ENCODE measurements at regions not wholly inside any gene's neighbourhood (a gene's known extent, or its start where the extent isn't known, plus 50 kb on each side); places are given as distances from the start of the nearest gene placed in this dataset.

- DNase-seq (ENCODE audit: extremely low read depth in 1 of 2, low read depth in 1 of 2) = no peak
Measured at GRCh38 chr4:13892739-13893105, 265.2 kb upstream of the BOD1L1 start.

GRCh38 chr4:13893211-13893610 lies 265.7 kb upstream of the BOD1L1 start:
- no peak for DNase-seq (ENCODE audit: extremely low read depth in 1 of 2, low read depth in 1 of 2)

GRCh38 chr4:13893987-13894386 lies 266.5 kb upstream of the BOD1L1 start:
- DNase-seq (ENCODE audit: extremely low read depth in 1 of 2, low read depth in 1 of 2) = no peak

- DNase-seq (ENCODE audit: extremely low read depth in 1 of 2, low read depth in 1 of 2) = no peak
Measured at GRCh38 chr4:13900780-13901179, 273.3 kb upstream of the BOD1L1 start.

- no peak for DNase-seq (ENCODE audit: extremely low read depth in 1 of 2, low read depth in 1 of 2)
Measured at GRCh38 chr4:13902146-13902545, 274.6 kb upstream of the BOD1L1 start.

- no peak for DNase-seq (ENCODE audit: extremely low read depth in 1 of 2, low read depth in 1 of 2)
Measured at GRCh38 chr4:13903061-13903460, 275.5 kb upstream of the BOD1L1 start.

GRCh38 chr4:13903901-13904300 lies 276.4 kb upstream of the BOD1L1 start:
- no peak for DNase-seq (ENCODE audit: extremely low read depth in 1 of 2, low read depth in 1 of 2)

- no peak for DNase-seq (ENCODE audit: extremely low read depth in 1 of 2, low read depth in 1 of 2)
Measured at GRCh38 chr4:13905543-13905942, 278.0 kb upstream of the BOD1L1 start.

GRCh38 chr4:13906727-13907126 lies 279.2 kb upstream of the BOD1L1 start:
- no peak for DNase-seq (ENCODE audit: extremely low read depth in 1 of 2, low read depth in 1 of 2)

GRCh38 chr4:13907255-13907751 lies 279.8 kb upstream of the BOD1L1 start:
- DNase-seq (ENCODE audit: extremely low read depth in 1 of 2, low read depth in 1 of 2) = no peak

GRCh38 chr4:13908455-13908854 lies 280.9 kb upstream of the BOD1L1 start:
- DNase-seq (ENCODE audit: extremely low read depth in 1 of 2, low read depth in 1 of 2) = no peak

- no peak for DNase-seq (ENCODE audit: extremely low read depth in 1 of 2, low read depth in 1 of 2)
Measured at GRCh38 chr4:13910556-13910955, 283.0 kb upstream of the BOD1L1 start.

- DNase-seq (ENCODE audit: extremely low read depth in 1 of 2, low read depth in 1 of 2) = no peak
Measured at GRCh38 chr4:13911256-13911655, 283.7 kb upstream of the BOD1L1 start.

- no peak for DNase-seq (ENCODE audit: extremely low read depth in 1 of 2, low read depth in 1 of 2)
Measured at GRCh38 chr4:13912436-13912925, 285.0 kb upstream of the BOD1L1 start.

GRCh38 chr4:13912966-13913365 lies 285.4 kb upstream of the BOD1L1 start:
- DNase-seq (ENCODE audit: extremely low read depth in 1 of 2, low read depth in 1 of 2) = no peak

GRCh38 chr4:13917015-13917414 lies 289.5 kb upstream of the BOD1L1 start:
- no peak for DNase-seq (ENCODE audit: extremely low read depth in 1 of 2, low read depth in 1 of 2)

- no peak for DNase-seq (ENCODE audit: extremely low read depth in 1 of 2, low read depth in 1 of 2)
Measured at GRCh38 chr4:13918110-13918509, 290.6 kb upstream of the BOD1L1 start.

- DNase-seq (ENCODE audit: extremely low read depth in 1 of 2, low read depth in 1 of 2) = no peak
Measured at GRCh38 chr4:13918991-13919441, 291.5 kb upstream of the BOD1L1 start.

- DNase-seq (ENCODE audit: extremely low read depth in 1 of 2, low read depth in 1 of 2) = no peak
Measured at GRCh38 chr4:13920111-13920875, 292.8 kb upstream of the BOD1L1 start.

GRCh38 chr4:13920901-13921300 lies 293.4 kb upstream of the BOD1L1 start:
- DNase-seq (ENCODE audit: extremely low read depth in 1 of 2, low read depth in 1 of 2) = no peak

- no peak for DNase-seq (ENCODE audit: extremely low read depth in 1 of 2, low read depth in 1 of 2)
Measured at GRCh38 chr4:13921805-13922204, 294.3 kb upstream of the BOD1L1 start.

- no peak for DNase-seq (ENCODE audit: extremely low read depth in 1 of 2, low read depth in 1 of 2)
Measured at GRCh38 chr4:13922459-13922858, 294.9 kb upstream of the BOD1L1 start.

All from stimulated activated CD8-positive, alpha-beta memory T cell treated with anti-CD3 and anti-CD28 coated beads, Interleukin-7, amount 100 ng/mL, for 48 hours (primary cell).